Choroid plexus epithelial cell (primary cell): ENCODE measurements at regions not wholly inside any gene's neighbourhood (a gene's known extent, or its start where the extent isn't known, plus 50 kb on each side); places are given as distances from the start of the nearest gene placed in this dataset.

Experiments
- DNase-seq: peaks from one replicate; pipeline ENCODE4 v3.0.0-alpha.2; 2010; ENCODE audit warnings: low read depth
- H3K4me3 ChIP-seq: 2 replicates; pipeline ENCODE4 v1.5.1; 2011; ENCODE audit warnings: low read depth, mild to moderate bottlenecking, control low read depth, low read length, moderate library complexity
- CTCF ChIP-seq: conservative IDR thresholded peaks from 2 replicates; pipeline ENCODE4 v1.5.1; 2011; ENCODE audit warnings: low read depth, mild to moderate bottlenecking, control low read depth, inconsistent platforms, low read length, moderate library complexity

GRCh38 chr4:114538012-114538617 is 60.5 kb upstream of the UGT8 start:
- no peak for DNase-seq
- no peak overlapping the region for H3K4me3 ChIP-seq
- no peak for TF ChIP-seq CTCF

- no peak overlapping the region for H3K4me3 ChIP-seq
- no peak for TF ChIP-seq CTCF
- DNase-seq, result no peak
Measured at GRCh38 chr4:114539985-114540384, 58.6 kb upstream of the UGT8 start.

GRCh38 chr4:114547340-114548134 is 51.1 kb upstream of the UGT8 start:
- TF ChIP-seq CTCF, result no peak
- no peak overlapping the region for H3K4me3 ChIP-seq
- DNase-seq, result no peak
